Glutamatergic neuron (in vitro differentiated cells): ENCODE measurements at regions not wholly inside any gene's neighbourhood (a gene's known extent, or its start where the extent isn't known, plus 50 kb on each side); places are given as distances from the start of the nearest gene placed in this dataset.

Source experiments
- DNase-seq: peaks from one replicate; pipeline ENCODE4 v3.0.0; 2022
- H3K27ac Mint-ChIP-seq: one replicate; pipeline ENCODE4 v1.8.0; 2020; ENCODE audit warnings: mild to moderate bottlenecking, mixed read lengths, inconsistent platforms; ENCODE audit not compliant: unreplicated experiment
- H3K27me3 Mint-ChIP-seq: one replicate; pipeline ENCODE4 v1.8.0; 2020; ENCODE audit warnings: mild to moderate bottlenecking, moderate library complexity, mixed read lengths, inconsistent platforms; ENCODE audit not compliant: unreplicated experiment
- H3K36me3 Mint-ChIP-seq: one replicate; pipeline ENCODE4 v1.8.0; 2020; ENCODE audit warnings: mild to moderate bottlenecking, mixed read lengths, inconsistent platforms; ENCODE audit not compliant: unreplicated experiment
- H3K4me1 Mint-ChIP-seq: one replicate; pipeline ENCODE4 v1.8.0; 2020; ENCODE audit warnings: mild to moderate bottlenecking, low read depth, mixed read lengths, inconsistent platforms; ENCODE audit not compliant: unreplicated experiment
- H3K4me3 Mint-ChIP-seq: one replicate; pipeline ENCODE4 v1.8.0; 2020; ENCODE audit warnings: mild to moderate bottlenecking, mixed read lengths, inconsistent platforms; ENCODE audit not compliant: unreplicated experiment
- H3K9me3 Mint-ChIP-seq: one replicate; pipeline ENCODE4 v1.8.0; 2020; ENCODE audit warnings: mild to moderate bottlenecking, moderate library complexity, mixed read lengths, inconsistent platforms; ENCODE audit not compliant: unreplicated experiment
- CTCF ChIP-seq: fragments of 200-600 bp; sonication (generic); IDR thresholded peaks from one replicate; pipeline ENCODE4 v1.5.0; 2021; ENCODE audit not compliant: partially characterized antibody, unreplicated experiment

GRCh38 chr5:61596265-61596664 lies 264.2 kb downstream of the ZSWIM6 start:
- no peak for DNase-seq
- Mint-ChIP-seq H3K4me1 (no peaks in the 10 kb centered on the region), H3K27ac (no peak overlapping the region), H3K36me3 (peaks cover 10% of the 10 kb centered on the region), H3K9me3 (peaks cover 4% of the 10 kb centered on the region), H3K27me3 (peaks cover 3% of the 10 kb centered on the region), H3K4me3 (no peak overlapping the region)
- no peak for TF ChIP-seq CTCF

GRCh38 chr5:61597684-61598083 lies 265.6 kb downstream of the ZSWIM6 start:
- Mint-ChIP-seq H3K27me3 (peaks cover 5% of the 10 kb centered on the region), H3K27ac (no peak overlapping the region), H3K4me3 (no peak overlapping the region), H3K4me1 (no peaks in the 10 kb centered on the region), H3K36me3 (peaks cover 10% of the 10 kb centered on the region), H3K9me3 (peaks cover 2% of the 10 kb centered on the region)
- TF ChIP-seq CTCF = no peak
- no peak for DNase-seq

DNA sequence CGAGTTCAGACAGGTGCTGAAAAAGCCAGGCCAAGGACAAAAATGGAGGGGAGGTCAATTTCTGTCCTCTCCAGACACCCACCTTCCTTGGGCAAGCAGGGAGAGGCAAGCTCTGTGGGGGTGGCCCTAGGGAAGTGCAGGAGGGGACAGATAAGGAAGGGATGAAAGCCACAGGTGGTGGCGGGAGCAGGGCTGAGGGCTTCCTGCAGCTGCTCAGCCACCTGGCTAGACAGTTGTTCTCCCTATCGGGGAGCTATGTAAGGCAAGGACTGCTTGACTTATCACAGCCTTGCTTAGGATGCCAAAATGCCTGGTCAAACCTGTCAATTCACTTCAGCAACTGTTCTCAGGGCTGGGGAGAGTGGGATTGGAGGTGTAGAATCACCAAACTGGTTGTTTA lies 266.1 kb downstream of the ZSWIM6 start:
- Mint-ChIP-seq H3K4me3 (no peak overlapping the region), H3K27me3 (peaks cover 5% of the 10 kb centered on the region), H3K4me1 (no peaks in the 10 kb centered on the region), H3K36me3 (peaks cover 6% of the 10 kb centered on the region), H3K27ac (peak overlapping the region; percentile 15), H3K9me3 (no peaks in the 10 kb centered on the region)
- no peak for DNase-seq
- TF ChIP-seq CTCF = no peak

DNA sequence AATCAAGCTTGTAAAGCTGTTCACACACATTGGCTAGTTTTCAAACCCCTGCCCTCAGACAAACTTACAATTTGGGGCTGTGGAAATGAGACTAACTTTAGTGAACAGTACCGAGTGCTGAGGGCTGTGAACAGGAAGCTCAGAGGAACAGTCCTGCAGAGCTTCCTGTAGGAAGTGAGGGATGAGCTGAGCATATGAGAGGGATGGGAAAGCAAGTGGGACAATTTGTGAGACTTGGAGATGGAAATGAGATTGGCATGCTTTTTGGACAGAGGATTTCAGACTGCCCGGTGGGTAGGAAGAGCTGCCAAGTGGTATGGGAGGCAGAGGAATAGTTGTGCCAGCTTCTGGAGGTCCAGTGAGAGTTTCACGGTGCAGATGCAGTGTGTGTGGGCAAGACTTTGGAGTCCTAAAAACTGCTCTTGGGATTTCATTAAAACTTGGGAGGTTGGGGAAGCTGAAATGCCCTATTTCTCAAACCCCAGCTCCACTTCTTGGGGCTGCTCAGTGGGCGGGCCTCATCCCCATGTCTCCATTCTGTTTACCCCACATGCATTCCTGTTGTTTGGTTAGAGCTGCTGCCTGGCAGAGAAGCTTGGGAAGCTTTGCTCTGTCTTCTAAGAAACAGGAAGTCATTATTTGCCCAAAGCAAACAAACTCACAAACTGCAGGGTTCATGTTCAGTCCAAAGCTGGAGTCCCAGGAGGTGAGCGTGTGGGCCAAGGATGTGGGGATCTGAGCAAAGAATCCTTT lies 267.5 kb downstream of the ZSWIM6 start:
- TF ChIP-seq CTCF = no peak
- Mint-ChIP-seq H3K27ac (no peak overlapping the region), H3K9me3 (no peaks in the 10 kb centered on the region), H3K4me1 (no peaks in the 10 kb centered on the region), H3K27me3 (peaks cover 3% of the 10 kb centered on the region), H3K36me3 (peaks cover 5% of the 10 kb centered on the region), H3K4me3 (no peak overlapping the region)
- DNase-seq = no peak

- no peak overlapping the region for H3K27ac Mint-ChIP-seq
- H3K4me3 Mint-ChIP-seq = no peak overlapping the region
- no peaks in the 10 kb centered on the region for H3K4me1 Mint-ChIP-seq
Observed at GRCh38 chr5:61600123-61600444, 268.0 kb downstream of the ZSWIM6 start.

More at GRCh38 chr5:61600123-61600444, 268.0 kb downstream of the ZSWIM6 start:
- no peak for TF ChIP-seq CTCF
- DNase-seq = no peak
- peaks cover 5% of the 10 kb centered on the region for H3K36me3 Mint-ChIP-seq
- H3K27me3 Mint-ChIP-seq = peaks cover 4% of the 10 kb centered on the region
- H3K9me3 Mint-ChIP-seq = no peaks in the 10 kb centered on the region
